ENCODE measurements at regions not wholly inside any gene's neighbourhood (a gene's known extent, or its start where the extent isn't known, plus 50 kb on each side); places are given as distances from the start of the nearest gene placed in this dataset.
A peak's percentile ranks its signal among the peaks of the same experiment; 100 is the strongest.

DNA sequence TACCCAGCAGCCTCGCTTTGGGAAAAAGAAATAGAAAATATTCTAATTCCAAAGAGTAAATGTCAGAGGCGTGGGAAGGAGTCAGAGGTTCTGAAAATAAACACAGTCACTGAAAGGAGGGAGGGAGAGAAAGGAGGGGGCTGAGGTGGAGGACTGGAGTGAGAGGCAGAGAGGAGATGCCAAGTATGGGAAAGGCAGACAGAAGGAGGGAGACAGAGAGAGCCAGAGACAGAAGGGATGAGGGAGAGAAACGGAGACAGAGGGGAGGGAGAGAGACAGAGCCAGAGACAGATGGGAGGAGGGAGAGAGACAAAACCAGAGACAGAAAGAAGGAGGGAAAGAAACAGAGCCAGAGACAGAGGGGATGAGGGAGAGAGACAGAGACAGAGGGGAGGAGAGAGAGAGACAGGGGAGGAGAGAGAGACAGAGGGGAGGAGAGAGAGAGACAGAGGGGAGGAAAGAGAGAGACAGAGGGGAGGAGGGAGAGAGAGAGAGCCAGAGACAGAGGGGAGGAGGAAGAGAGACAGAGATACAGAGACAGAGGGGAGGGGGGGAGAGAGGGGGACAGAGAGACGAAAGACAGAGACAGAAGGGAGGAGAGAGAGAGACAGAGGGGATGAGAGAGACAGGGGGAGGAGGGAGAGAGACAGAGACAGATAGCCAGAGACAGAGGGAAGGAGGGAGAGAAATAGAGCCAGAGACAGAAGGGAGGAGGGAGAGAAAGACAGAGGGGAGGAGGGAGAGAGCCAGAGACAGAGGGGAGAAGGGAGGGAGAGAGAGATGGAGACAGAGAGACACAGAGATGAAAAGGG, 525.5 kb downstream of the MATN1 start:
- no peak overlapping the region for H3K4me3 Mint-ChIP-seq
- peaks cover 35% of the 10 kb centered on the region for H3K27me3 Mint-ChIP-seq
- no peak overlapping the region for H3K27ac Mint-ChIP-seq (ENCODE audit: low read depth)
- no peaks in the 10 kb centered on the region for H3K4me1 Mint-ChIP-seq
- DNase-seq (ENCODE audit: low spot score in 2 of 2): no peak
- no peak for ATAC-seq (replicated peaks; ENCODE audit: extremely low read depth, poor library complexity, severe bottlenecking)
- H3K9me3 Mint-ChIP-seq: no peaks in the 10 kb centered on the region
- H3K36me3 Mint-ChIP-seq (ENCODE audit: insufficient read depth): no peaks in the 10 kb centered on the region

DNA sequence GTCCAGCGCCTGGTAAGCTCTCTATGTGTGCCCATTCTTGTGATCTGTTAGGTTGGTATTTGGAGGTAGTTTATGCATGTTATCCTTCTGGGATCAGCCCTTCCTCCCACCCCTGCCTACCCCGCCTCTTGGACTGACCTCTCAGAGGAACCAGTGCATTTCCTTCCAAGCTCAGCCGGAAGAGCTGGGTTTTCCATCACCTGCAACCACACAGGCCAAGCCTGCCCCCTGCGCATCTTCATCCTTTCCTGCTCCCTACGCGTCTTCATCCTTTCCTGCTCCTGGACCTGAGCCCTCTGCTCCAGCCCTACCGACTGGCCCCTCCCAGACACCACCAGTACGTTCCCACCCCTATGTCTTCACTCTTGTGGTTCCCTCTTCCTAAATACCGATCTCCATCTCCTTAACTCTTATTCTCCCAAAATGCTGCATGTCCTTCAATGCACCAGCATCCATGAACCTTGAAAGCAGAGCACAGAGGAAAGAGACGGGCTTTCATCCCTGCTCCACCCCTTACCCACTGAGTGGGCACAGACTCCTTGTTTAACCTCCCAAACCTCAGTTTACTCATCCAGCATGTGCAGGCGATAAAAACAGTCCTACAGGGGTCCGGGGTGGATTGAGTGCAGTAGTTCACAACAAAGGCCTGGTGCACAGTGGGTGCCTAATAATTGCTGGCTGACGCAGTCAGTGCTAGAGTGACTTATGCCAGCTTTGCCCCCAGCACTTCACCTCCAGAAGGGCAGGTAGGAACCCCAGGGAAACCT, 526.3 kb downstream of the MATN1 start:
- DNase-seq (ENCODE audit: low spot score in 2 of 2) (no peak), ATAC-seq (replicated peaks; ENCODE audit: extremely low read depth, poor library complexity, severe bottlenecking) (no peak)
- peaks cover 35% of the 10 kb centered on the region for H3K27me3 Mint-ChIP-seq
- H3K4me3 Mint-ChIP-seq: no peak overlapping the region
- no peak overlapping the region for H3K27ac Mint-ChIP-seq (ENCODE audit: low read depth)
- H3K4me1 Mint-ChIP-seq: no peaks in the 10 kb centered on the region
- no peaks in the 10 kb centered on the region for H3K9me3 Mint-ChIP-seq
- H3K36me3 Mint-ChIP-seq (ENCODE audit: insufficient read depth): no peaks in the 10 kb centered on the region

DNA sequence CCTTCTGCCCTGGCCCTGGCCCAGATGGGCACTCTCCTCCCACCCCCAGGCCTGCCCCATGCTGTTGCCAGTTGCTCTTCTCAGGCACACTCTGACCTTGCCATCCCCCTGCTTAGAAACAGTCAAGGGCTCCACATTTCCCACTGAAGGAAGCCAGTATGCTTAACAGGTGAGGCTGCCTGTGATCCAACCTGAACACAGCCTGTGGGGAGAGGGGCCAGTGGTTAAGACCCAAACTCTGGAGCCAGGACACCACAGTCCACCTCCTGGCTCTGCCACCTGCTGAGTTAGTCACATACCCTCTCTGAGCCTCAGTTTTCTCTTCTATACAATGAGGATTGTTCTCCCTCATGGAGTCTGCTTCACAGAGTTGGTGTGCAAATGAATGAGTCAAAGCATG, 526.9 kb downstream of the MATN1 start:
- no peak overlapping the region for H3K4me3 Mint-ChIP-seq

DNA sequence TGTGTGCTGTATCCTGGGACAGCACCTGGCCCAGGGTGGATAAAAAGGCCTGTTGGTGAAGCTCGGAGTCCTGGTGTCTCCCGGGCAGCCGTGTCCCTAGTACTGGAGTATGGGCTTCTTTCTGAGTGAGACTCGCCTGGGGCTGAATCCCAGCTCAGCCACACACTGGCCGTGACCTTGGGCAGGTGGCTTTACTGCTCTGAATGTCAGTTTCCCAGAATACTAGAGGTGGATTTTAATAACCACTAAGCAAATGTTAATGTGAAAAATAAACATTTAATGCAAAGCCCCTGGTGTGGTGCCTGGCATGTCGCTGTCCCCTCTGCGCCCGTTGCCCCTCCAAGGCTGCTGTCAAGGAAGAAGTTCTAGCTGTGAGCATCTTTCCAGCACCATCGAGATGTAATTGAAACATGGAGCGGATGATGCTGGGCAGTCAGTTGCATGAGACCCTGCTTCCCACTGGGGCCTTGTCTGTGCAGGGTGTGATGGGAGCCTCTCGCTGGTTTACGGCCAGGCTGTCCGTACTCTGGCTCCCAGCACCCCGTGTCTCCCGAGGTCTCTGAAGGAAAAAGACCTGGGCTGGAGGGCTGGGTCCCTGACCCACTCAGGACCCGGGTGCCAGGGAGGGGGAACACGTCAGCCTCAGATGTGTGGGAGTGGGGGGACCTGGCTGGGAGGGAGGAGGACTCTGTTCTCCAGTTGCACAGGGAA, 527.8 kb downstream of the MATN1 start:
- H3K9me3 Mint-ChIP-seq: no peaks in the 10 kb centered on the region
- H3K27me3 Mint-ChIP-seq: peaks cover 35% of the 10 kb centered on the region
- H3K27ac Mint-ChIP-seq (ENCODE audit: low read depth): no peak overlapping the region
- H3K4me1 Mint-ChIP-seq: no peaks in the 10 kb centered on the region
- H3K36me3 Mint-ChIP-seq (ENCODE audit: insufficient read depth): no peaks in the 10 kb centered on the region
- DNase-seq (ENCODE audit: low spot score in 2 of 2) (no peak), ATAC-seq (replicated peaks; ENCODE audit: extremely low read depth, poor library complexity, severe bottlenecking) (no peak)
- H3K4me3 Mint-ChIP-seq: no peak overlapping the region

More for the DNA sequence above, 526.9 kb downstream of the MATN1 start:
- Mint-ChIP-seq H3K36me3 (ENCODE audit: insufficient read depth) (no peaks in the 10 kb centered on the region), H3K27me3 (peaks cover 35% of the 10 kb centered on the region), H3K4me1 (no peaks in the 10 kb centered on the region), H3K9me3 (no peaks in the 10 kb centered on the region), H3K27ac (ENCODE audit: low read depth) (no peak overlapping the region)
- no peak for DNase-seq (ENCODE audit: low spot score in 2 of 2)
- ATAC-seq (replicated peaks; ENCODE audit: extremely low read depth, poor library complexity, severe bottlenecking): no peak

DNA sequence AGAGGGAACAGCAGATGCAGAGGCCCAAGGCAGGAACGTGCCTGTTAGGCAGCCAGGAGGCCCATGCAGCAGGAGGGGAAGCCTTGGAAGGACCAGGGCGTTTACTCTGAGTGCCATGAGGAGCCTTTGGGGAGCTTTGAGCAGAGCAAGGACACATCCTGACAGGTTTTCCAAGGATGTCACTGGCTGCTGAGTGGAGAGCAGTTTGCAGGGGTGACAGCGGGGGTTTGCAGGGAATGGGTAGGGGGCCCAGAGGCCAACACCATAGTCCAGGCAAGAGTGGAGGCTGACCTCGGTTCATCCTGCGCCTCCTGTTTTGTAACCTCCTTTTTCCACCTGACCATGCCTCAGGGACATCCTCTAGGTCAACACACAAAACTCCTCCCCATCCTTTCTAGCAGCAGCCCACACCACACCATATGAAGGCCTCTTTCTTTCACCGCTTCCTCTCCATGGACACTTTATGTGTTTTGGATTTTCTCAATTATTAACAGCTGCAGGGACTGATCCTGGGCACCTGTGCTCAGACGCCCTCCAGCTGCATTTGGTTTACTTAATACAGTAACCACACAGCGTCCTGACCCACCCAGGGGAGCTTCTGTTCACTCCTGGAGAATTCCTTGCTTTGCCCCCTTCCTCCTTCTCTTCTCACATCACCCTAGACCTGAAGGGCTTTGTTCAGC, 528.5 kb downstream of the MATN1 start:
- DNase-seq (ENCODE audit: low spot score in 2 of 2) (no peak), ATAC-seq (replicated peaks; ENCODE audit: extremely low read depth, poor library complexity, severe bottlenecking) (no peak)
- Mint-ChIP-seq H3K36me3 (ENCODE audit: insufficient read depth) (peaks cover under 1% of the 10 kb centered on the region), H3K27ac (ENCODE audit: low read depth) (no peak overlapping the region), H3K9me3 (no peaks in the 10 kb centered on the region), H3K4me3 (no peak overlapping the region), H3K27me3 (peaks cover 35% of the 10 kb centered on the region), H3K4me1 (peaks cover 2% of the 10 kb centered on the region)

DNA sequence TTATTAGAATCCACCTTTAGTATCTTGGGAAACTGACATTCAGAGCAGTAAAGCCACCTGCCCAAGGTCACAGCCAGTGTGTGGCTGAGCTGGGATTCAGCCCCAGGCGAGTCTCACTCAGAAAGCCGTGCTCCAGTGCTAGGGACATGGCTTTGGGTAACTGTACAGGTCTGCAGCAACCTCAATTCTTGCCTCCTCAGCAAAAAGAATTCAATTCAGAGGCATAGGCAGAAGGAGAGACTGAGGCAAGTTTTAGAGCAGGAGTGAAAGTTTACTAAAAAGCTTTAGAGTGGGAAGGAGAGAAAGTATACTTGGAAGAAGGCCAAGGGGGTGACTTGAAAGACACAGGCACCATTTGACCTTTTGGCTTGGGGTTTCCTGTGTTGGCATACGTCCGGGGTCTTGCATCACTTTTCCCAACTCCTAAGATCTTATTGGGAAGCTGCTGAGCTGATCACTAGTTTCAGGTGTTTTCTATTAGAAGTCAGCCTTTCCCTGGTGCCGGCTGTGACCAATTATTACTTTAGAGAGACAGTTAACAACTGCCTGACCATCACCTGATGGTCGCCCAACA, 529.3 kb downstream of the MATN1 start:
- Mint-ChIP-seq H3K27ac (ENCODE audit: low read depth) (no peak overlapping the region), H3K4me1 (peaks cover 10% of the 10 kb centered on the region), H3K36me3 (ENCODE audit: insufficient read depth) (peaks cover 2% of the 10 kb centered on the region), H3K4me3 (no peak overlapping the region), H3K27me3 (peaks cover 35% of the 10 kb centered on the region), H3K9me3 (no peaks in the 10 kb centered on the region)
- ATAC-seq (replicated peaks; ENCODE audit: extremely low read depth, poor library complexity, severe bottlenecking) (no peak), DNase-seq (ENCODE audit: low spot score in 2 of 2) (no peak)

DNA sequence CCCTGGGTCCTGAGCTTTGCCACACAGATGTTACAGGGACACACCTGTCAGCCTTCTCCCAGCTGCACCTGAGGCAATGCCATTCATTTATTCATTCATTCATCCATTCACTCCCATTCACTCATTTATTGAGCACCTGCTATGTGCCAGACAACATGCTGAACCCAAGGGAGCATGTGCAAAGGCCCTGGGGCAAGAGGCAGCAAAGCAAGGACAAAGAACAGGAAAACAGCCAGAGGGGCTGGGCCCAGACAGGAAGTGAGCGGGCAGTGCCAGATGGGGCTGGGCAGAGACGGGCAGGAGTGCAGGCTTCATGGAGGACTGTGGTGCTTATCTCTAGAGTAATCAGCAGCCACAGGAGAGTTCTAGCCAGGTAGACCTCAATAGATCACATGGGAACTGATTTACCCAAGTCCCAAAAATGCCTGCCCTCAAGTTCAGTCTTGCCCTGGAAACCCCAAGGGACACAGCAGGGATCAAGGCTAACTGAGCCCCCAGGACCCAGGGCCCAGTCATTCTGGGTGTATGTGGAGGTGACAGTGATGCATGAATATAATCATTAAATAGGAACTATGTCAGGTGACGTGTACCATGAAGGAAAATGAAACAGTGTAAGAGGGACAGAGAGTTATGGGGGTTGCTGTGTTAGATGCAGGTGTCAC, 530.3 kb downstream of the MATN1 start:
- peak overlapping the region; percentile 0 for H3K27ac Mint-ChIP-seq (ENCODE audit: low read depth)
- peaks cover 10% of the 10 kb centered on the region for H3K4me1 Mint-ChIP-seq
- H3K9me3 Mint-ChIP-seq: no peaks in the 10 kb centered on the region
- H3K36me3 Mint-ChIP-seq (ENCODE audit: insufficient read depth): peaks cover 2% of the 10 kb centered on the region
- DNase-seq (ENCODE audit: low spot score in 2 of 2) (no peak), ATAC-seq (replicated peaks; ENCODE audit: extremely low read depth, poor library complexity, severe bottlenecking) (no peak)
- peaks cover 40% of the 10 kb centered on the region for H3K27me3 Mint-ChIP-seq
- H3K4me3 Mint-ChIP-seq: no peak overlapping the region

DNA sequence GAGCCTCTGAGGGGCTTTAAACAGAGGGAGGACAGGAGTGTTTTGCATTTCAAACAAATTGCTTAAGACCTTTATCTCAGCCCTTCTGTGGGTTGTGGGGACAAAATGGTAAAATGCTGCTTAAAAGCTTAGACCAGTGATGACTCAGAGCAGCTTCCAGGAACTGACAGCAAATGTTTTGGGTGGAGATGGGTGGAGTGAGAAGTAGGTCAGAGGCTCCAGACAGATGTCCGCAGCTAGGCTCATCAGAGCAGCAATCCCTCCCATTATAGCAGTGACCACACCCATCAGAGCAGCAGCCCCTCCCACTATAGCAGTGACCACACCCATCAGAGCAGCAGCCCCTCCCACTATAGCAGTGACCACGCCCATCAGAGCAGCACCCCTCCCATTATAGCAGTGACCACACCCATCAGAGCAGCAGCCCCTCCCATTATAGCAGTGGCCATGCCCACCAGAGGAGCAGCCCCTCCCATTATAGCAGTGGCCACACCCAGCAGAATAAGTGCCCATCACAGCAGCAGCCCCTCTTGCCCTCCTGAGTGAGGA, 532.2 kb downstream of the MATN1 start:
- Mint-ChIP-seq H3K27me3 (peaks cover 26% of the 10 kb centered on the region), H3K27ac (ENCODE audit: low read depth) (peak overlapping the region; percentile 17), H3K9me3 (no peaks in the 10 kb centered on the region), H3K36me3 (ENCODE audit: insufficient read depth) (peaks cover 2% of the 10 kb centered on the region), H3K4me3 (no peak overlapping the region), H3K4me1 (peaks cover 10% of the 10 kb centered on the region)
- DNase-seq (ENCODE audit: low spot score in 2 of 2) (peak in 1 of 2 donors; percentile 19), ATAC-seq (replicated peaks; ENCODE audit: extremely low read depth, poor library complexity, severe bottlenecking) (peak; percentile 95)

DNA sequence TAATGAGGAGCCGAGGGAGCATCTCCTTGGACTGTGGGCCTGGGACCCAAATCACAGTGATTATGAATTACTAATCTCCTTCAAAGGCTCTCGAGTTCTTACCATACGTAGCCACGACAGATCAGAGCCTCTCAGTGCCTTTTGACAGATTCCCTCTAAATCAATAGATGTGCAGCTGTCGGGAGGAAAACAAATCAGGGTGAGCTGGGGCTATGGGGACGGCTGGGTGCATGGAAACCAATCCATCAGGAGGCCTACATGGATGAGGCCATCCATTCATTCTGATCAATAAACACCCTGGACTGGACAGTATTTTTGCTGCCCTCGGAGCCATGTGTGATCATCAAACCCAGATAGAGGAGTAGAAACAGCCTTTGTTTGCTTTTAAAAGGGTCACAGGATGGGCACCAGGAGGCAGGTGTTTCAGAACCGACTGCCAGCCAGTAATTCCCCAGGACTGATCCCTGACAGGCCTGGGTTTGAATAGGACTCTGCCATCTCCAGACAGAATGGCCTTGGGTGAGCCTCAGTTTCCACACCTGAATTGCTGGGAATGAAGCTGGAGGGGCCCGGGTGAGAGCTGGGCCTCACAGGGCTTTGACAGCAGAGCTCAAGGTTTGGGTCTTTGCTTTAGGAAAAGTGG, 532.8 kb downstream of the MATN1 start:
- no peak for ATAC-seq (replicated peaks; ENCODE audit: extremely low read depth, poor library complexity, severe bottlenecking)
- no peak for DNase-seq (ENCODE audit: low spot score in 2 of 2)
- Mint-ChIP-seq H3K36me3 (ENCODE audit: insufficient read depth) (peaks cover 2% of the 10 kb centered on the region), H3K9me3 (no peaks in the 10 kb centered on the region), H3K4me1 (peaks cover 10% of the 10 kb centered on the region), H3K27ac (ENCODE audit: low read depth) (peak overlapping the region; percentile 17), H3K27me3 (peaks cover 25% of the 10 kb centered on the region), H3K4me3 (no peak overlapping the region)

DNA sequence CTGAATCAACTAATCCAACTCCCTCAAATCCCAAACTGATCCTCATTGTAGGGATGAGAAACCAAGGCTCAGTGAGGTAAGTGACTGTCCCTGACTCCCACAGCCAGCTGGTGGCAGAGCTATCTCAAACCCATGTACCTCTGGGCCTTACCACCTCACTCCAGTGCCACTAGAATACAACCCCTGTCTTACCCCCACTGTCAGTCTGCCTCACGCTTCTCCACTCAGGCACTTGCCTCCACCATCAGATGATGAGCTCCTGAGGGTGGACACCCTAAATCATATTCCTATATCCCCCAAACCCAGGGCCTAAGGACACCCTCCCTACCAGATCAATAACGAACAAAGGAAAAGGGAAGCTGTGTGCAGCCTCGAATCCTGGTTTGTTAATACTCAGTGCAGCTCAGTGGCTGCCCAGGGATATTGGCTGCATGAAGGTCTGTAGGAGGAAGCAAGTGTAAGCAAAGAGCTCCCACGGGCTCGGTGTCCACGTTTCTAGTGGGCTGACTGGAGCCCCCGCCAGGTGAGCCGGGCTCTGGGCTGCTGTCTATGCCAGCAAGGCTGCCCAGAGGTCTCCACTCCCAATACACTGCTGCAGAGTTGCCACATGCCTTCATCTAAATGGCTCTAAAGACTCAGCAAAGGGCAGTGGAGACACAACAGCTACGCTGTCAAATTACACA, 533.4 kb downstream of the MATN1 start:
- no peak for DNase-seq (ENCODE audit: low spot score in 2 of 2)
- Mint-ChIP-seq H3K27me3 (peaks cover 19% of the 10 kb centered on the region), H3K9me3 (no peaks in the 10 kb centered on the region), H3K4me3 (no peak overlapping the region), H3K4me1 (peaks cover 10% of the 10 kb centered on the region), H3K27ac (ENCODE audit: low read depth) (no peak overlapping the region), H3K36me3 (ENCODE audit: insufficient read depth) (peaks cover 2% of the 10 kb centered on the region)
- ATAC-seq (replicated peaks; ENCODE audit: extremely low read depth, poor library complexity, severe bottlenecking): no peak

DNA sequence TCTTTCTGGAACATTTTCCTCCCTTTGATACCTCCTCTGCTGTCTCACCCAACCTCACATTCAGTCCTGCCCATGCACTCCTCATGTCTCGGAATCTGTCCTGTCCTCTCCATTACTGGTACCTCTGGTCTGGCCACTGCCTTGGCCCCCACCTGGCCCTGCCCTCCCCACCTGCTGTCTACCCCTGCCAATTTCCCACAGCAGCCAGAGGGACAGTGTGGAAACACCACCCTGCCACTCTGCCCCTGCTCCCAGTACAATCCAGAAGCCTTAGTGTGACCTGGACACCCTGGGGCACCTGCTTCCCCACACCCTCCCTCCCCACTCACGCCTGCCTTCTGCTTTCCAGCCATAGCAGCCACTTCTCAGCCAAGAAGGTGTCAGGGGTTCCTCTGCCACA, 534.4 kb downstream of the MATN1 start:
- ATAC-seq (replicated peaks; ENCODE audit: extremely low read depth, poor library complexity, severe bottlenecking): no peak
- no peak overlapping the region for H3K27ac Mint-ChIP-seq (ENCODE audit: low read depth)
- H3K4me1 Mint-ChIP-seq: peaks cover 10% of the 10 kb centered on the region

More for the DNA sequence above, 534.4 kb downstream of the MATN1 start:
- DNase-seq (ENCODE audit: low spot score in 2 of 2): no peak
- Mint-ChIP-seq H3K27me3 (peaks cover 14% of the 10 kb centered on the region), H3K9me3 (no peaks in the 10 kb centered on the region), H3K4me3 (no peak overlapping the region), H3K36me3 (ENCODE audit: insufficient read depth) (peaks cover 2% of the 10 kb centered on the region)
